ENCODE measurements at regions not wholly inside any gene's neighbourhood (a gene's known extent, or its start where the extent isn't known, plus 50 kb on each side); places are given as distances from the start of the nearest gene placed in this dataset.
A peak's percentile ranks its signal among the peaks of the same experiment; 100 is the strongest.

DNA sequence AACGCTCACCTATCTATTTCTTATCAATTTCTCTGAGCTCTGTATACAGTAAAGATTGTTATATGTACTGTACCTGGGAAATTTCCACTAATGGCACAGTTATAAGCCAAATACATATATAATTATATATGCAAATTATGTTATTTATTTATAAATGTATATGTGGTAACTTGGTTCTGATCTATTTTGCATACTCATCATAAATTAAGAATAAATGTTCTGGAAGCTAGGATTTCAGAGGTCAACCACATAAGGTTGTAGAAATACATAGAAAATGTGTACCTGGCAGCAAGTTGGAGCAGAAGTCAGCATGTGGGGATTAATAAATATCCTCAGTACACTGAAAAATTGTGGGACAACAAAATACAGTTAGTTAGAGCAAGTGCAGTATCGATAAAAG lies 353.7 kb upstream of the ZNF521 start:
- DNase-seq: no peak

DNA sequence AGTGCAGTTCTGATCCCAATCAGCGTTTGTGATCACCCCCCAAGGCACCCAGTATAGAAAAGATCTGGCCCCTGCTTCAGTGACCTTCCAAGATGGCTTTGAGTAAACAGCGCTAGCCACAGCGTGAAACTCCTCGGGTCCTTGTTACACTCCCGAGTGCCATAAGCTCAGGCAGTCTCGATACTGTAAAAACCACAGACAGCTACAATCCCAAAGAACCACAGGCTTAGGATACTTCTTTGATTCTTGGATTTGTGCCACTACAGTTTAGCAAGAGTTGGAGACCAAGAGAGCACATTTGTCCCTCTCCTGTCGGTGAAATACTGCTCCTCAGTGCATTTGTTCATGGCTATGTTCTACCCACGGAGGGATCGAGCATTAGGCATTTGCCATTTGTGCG lies 352.5 kb upstream of the ZNF521 start:
- DNase-seq: no peak

DNA sequence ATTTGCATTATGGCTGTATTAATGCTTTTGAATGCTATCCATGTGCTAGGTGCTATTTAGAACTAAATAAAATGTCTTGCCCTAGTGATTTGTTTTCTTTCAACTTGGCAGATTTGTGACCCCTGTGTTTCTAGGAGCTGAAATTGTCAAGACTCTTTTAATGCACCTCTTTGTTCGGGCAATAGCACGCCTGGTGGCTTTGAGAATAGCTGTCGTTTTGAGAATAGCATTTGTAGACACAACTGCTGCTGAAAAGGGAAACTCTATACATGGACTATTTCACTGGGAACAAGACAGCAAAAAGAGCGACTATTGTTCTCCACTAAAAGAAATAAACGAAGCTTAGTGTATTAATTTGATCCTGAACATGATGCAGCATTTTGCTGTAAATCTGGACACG lies 352.1 kb upstream of the ZNF521 start:
- DNase-seq: no peak

DNA sequence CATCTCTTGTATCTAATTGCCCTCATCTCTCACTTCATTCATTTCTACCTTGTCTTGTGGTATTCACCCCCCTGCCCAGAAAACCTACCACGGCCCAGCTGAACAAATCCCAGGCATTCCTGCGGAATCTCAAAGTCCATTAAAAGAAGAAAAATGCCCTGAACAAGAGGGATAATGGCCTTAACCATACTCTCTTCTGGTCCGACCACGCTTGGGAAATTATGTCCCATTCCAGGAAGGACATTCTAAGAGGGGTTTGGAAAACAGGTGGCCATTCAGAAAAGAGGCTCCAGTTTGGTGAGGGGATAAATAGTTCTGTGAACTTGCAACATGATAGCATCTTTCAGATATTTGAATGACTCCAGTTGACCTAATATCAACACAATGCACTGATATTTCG lies 349.9 kb upstream of the ZNF521 start:
- DNase-seq: no peak

DNA sequence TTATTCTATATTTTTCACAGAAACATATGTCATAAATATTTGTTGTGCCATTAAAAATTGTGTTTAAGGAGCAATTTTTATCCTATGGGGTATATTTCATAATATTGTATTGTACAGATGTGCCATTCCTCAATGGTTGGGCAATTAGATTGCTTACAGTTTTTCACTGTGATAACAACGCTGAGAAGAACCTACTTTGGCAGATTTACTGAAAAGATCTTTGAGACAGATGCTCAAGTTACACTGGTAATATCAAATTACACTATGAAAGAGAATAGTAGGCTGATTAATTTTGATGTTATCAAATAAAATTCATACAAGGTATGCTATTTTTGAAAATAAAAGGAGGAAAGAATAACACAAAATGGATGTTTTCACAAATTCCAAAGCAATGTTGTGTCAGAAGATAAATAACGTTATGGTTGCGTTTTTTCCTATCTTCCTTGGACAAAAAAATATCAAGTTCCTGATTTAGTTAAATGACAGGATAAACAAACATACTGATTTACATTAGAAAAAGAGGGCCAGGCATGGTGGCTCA lies 335.1 kb upstream of the ZNF521 start:
- DNase-seq: no peak

DNA sequence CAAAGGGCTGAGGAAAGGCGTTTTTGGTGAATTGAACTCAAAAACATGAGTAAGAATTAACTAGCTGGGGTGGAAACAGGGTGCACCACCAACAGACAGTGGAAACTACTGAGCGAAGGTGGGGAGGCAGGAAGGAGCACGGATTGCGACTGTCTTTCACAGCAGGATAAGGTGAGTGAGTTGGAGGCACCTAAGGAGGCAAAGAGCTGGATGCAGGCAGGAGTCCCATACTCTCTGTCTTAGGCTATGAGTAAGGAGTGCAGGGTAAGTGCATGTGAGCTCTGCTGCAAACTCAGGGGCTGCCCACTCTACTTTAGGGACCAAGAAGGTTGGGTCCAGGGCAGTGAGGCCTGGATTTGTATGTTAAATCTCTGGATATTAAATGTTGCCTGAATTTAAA lies 333.1 kb upstream of the ZNF521 start:
- no peak for DNase-seq

DNA sequence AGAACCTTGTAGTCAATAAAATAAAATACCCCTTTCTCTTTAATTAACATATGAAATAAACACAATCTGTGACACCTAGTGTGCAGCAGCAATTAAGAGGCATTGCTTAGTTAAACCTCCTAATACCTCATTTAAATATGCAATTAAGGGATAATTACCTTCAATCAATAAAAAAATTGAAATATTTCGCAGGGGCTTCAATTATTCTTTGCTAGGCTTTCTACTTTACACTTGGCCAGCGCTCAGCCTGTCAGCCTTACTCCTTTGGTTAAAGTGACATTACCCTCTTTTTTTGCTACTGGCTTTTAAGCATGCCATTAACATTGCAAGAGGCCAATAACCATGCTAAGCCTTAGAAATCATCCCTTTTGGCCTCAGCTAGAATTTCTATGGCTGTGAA lies 327.5 kb upstream of the ZNF521 start:
- no peak for DNase-seq

DNA sequence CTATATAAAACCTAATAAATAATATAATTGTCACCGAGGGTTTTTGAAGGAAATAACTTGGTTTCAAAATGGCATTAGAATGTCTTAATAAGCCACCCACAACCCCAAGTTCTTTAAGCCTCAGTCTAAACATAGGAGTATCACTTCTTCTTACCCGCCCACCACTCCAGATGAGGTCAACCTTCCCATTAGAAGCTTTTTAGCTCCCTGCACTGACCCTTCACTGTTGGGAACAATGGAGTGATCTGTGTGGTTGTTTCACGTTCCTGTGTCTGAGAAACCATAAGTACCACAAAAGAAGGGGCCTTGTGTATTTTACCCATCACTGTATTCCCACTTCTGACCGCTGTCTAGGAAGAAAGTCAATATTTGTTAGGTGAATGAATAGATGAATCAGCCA lies 326.3 kb upstream of the ZNF521 start:
- peak; percentile 65 to 82 for DNase-seq

DNA sequence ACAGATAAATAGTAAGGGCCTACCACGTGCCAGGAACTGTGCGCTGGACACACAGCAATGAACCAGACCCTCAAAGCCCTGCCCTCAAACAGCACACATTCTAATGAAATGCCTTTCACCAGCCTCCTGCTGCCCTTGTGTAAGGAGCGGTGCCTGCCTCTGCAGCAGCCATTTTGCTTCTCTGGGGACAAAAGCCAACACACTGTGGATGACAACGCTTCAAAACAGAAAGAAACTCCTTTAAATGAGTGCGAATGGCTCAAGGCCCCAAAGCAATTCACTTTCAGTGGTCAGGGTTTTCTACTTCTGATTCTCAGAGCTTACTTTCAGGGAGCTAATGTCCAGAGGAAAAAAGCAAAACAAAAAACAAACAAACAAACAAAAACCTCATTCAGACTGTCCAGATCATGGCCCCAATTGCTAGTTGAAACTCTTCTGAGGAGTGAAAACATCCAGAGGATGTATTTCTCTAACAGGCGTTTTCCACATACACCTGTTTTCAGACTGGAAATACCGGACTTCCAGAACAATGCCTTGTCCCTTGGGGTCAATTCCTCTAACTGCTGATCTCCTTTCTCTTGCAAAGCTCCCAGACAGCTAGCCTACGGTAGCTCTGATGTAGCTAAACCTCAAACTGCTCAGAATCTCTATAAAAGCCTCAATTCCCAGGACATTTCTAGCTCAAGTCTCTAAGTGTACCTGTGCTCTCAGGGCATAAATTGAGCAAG lies 323.3 kb upstream of the ZNF521 start:
- no peak for DNase-seq

DNA sequence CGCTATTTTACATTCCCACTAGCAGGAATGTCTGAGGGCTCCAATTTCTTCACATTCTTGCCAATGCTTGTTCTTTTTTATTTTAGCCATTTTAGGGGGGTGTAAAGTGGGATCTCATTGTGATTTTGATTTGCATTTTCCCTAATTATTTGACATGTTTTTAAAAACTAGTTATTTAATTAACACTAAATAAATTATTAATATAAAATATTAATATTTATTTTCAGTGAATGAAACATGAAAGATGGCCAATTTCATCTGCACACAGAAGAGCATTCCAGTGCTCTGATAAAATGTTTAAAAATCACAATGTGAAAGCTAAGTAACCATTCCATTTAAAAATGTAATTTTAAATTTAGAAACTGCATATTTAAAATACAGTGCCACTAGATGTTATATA lies 322.2 kb upstream of the ZNF521 start:
- DNase-seq: no peak

DNA sequence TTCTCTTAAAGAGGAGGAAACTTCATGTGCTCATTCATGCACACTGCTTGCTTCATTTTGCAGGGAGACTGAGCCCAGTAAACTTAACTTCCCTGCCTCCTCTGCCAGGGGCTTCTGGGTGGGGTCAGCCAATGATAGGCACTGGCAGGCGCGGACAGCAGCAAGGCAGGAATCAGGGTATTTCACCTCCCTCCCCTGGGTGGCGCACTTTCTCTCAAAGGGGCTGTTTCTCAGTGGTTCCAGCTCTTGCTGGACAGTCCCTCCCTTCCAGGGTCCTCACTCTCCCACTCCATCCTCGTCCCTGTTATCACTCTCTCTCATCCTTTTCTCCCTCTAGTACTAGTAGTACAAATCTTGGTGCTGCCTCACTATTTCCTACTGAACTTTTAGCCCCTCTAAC lies 320.5 kb upstream of the ZNF521 start:
- no peak for DNase-seq

DNA sequence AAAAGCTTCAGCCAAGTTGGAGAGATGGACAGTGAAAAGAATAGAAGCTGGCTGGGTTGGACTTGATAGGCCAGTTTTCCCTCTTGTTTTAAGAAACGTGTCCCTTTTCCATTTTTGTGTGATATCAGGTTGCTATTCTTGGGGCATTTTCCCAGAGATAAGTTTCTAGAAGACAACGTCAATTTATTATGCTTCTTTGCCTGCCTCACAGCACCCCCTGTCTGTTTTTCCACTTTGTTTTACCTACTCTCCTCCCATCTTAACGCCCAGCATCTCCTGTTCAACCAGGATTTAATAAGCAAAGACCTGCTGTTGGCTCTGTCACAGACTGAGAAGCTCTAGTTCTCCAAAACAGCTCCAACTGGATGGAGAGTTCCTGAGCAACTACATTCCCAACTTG lies 317.8 kb upstream of the ZNF521 start:
- DNase-seq: no peak

DNA sequence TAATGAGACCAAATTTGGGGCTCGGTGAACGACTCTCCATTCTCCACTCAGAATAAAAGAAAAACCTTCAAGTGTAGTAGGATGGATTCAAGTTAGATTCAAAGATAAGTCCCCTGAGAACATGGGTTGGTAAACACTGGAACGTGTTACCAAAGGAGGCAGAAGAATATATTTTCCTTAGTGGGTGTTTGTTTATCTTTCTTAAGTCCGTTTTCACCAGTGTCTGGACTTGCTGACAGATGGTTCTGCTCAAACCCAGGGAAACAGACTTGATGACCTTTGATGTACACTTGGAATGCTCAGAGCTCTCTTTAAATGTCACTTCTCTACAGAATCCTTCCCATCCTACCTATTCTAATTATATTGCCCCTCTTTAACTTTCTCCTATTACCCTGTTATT lies 310.3 kb upstream of the ZNF521 start:
- DNase-seq: no peak

DNA sequence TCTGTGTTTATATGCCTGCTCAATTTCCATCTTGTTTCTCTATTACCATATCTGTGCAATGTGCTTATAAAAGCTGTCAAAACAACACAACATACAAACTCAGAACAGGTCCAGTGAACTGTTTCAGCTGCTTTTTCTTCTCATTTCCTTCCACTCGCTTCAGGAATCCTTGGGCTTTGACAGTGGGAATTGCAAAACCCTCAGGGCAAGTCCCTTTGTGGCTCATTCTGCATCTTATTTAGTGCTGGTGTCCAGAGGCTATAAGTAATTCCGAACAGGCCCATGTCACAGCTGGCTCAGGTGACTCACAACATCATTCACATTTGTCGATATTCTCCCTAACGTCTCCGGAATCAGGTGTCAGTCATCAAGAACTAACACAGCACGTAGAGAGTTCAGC lies 309.9 kb upstream of the ZNF521 start:
- no peak for DNase-seq

DNA sequence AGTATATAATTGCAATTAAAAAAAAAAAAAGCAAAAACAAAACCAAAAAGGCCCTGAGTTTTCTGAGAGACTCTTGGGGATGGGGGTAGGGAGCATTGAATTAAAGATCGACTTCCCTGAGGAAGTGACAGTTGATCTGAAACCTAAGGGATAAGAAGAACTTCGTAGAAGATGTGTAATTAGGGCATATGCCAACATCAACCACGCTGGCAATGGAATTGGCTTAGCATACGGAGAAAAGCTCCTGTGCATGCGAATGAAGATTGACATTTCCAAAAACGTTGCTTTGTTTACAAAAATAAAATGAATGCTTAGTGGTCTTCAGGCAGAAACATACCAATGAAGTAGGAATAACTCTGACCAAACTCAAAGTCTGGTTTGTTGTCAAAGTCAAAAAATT lies 307.6 kb upstream of the ZNF521 start:
- DNase-seq: no peak

DNA sequence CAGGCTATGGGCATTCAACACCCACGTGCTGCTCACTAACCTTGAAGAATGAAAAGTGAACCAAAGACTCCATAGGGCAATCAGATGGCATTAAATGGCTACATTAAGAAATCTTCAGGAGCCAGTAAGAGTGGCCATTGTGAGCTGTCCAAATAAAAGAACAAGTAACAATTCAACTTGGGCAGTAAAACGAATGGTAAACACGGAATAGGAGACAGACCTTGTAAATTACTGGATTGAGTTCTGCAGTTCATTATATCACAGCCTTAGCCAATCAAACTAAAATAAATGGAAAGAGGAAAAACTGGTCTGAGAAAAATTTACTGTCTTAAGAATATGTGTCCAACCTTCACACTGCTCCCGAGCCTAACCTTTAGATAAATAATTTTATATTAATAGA lies 306.5 kb upstream of the ZNF521 start:
- no peak for DNase-seq

DNA sequence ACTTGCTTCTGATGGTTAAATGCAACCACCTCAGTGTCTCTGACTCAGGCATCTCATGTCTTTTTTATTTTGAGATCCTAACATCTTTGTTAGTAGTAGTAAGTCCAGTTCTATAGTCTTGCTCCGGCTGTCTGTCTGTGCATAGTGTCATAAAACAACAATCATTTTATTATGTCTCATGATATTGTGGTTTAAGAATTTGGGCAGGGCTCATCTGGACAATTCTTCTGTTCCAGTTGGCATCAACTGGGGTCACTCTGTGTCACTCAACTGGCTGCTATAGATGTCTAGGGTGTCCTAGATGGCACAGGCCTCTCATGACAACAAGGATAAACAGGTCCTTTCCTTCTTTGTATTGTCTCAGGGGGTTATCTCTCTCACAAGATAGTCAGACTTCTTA lies 299.6 kb upstream of the ZNF521 start:
- no peak for DNase-seq

DNA sequence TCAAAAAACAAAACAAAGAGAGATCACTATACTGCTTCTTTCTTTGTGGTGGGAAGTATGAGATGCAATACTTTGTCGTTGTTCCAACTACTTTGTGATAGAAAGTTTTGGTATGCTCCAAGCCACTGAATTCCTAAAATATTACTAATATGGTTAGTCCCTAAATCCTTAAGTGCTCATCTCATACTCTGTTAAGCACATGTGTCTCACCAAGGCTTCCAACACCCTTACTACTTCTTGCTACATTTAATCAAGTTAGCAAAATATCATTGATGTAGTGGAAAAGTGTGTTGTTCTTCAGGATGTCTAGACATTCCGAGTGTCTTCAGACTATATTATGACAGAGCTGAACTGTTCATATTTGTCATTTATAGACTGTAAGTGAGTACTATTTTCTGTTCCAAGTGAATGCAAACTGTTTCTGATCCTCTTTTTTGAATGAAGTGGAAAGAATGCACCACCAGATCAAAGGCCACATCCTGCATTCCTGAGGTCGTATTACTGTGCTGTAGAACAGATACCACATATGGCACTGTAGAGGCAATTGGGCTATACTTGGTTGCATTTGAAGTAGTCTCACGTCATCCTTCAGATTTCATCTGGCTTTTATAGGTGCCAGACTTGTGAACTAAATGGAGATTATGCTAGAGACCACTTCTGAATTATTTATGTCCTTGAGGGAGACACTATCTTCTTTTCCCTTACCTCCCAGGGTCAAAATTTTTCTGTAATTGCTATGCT lies 298.4 kb upstream of the ZNF521 start:
- DNase-seq: no peak

DNA sequence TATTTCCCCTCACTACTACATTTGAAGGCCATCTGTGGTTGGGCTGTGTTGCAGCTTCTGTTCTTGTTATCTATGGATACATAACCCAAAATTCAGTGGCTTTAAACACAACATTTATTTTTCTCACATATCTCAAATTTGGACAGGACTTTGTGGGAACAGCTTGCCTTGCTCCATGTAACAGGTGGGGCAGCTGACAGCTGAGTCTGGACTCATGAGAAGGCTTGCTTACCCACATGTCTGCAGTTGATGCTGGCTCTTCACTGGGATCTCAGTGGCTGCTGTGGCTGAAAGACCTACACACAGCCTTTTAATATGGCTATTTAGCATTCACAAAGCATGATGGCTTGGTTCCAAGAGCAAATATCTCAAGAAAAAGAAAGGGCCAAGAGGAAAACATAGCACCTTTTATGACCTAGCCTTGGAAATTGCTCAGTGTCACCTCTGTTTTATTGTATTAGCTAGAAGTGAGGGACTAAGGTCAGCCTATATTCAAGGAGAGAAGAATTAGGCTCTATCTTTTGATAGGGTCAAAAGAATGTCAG lies 296.8 kb upstream of the ZNF521 start:
- DNase-seq: no peak

DNA sequence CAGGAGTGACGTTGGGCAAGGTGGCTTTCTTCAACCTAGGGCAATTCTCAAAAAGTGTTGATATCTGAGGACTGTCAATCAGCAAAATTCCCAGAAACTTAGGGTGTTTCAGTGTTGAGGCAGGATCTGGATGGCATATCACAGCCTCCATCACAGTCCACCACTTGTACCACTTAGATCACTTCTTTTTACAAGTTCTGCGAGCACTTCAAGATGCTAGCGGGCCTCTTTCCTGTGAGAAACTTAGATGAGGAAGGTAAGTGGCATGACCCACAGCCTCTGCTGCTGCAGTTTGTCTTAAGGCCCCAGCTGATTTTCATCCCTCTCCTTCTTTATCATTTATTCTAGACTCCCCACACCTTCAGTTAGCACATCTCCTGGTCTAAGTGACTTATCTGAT lies 295.4 kb upstream of the ZNF521 start:
- no peak for DNase-seq

DNA sequence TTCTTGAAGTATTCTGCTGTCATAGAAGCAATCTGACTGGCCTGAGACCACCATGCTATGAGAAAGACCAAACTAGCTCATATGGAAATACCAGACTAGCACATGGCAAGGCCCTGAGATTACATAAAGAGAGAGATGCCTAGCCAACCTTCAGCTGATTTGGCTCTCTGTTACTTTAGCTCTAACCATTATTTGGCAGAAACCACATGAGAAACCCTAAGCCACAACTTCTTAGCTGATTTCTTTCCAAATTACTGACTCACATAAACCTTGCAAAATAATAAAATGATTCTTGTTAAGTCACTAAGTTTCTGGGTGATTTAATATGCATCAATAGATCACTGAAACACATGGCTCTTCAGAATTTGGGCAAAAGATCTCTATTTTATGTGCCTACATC lies 295.0 kb upstream of the ZNF521 start:
- DNase-seq: no peak

DNA sequence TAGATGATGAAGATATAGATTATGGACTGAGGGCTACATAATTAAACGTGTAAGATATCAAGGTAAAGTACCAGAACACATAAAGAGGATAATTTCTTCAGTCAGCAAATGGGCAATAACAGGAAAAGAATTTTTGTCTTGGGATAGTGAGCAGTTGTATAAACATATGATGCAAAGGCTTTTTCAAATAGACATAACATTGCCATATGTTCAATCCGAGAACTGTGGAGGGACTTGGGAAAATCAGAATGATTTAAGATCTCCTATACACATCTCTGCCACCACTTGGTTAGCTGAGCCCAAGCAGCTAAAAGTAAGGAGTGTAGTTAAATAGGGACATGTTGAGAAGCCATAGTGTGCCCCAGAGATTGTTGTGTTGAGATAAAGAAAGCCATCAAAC lies 287.6 kb upstream of the ZNF521 start:
- DNase-seq: no peak

DNA sequence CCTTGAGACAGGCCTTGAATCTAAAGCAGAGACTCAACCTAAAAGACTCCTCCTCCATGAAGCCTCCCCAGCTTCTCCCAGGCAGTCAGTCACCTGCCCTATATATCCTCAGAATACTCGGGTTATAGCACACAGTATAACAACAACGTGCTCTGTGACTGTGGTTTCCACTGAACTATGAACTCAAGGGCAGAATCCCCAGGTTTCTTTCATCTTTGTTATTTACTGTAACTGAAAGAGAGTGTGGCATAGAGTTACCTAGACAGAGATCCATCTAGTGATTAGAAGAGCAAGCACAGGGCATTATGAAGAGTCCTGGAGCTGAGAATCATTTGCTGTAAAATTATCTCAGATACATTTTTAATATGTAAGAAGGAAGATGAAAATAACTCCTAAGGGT lies 281.6 kb upstream of the ZNF521 start:
- no peak for DNase-seq

DNA sequence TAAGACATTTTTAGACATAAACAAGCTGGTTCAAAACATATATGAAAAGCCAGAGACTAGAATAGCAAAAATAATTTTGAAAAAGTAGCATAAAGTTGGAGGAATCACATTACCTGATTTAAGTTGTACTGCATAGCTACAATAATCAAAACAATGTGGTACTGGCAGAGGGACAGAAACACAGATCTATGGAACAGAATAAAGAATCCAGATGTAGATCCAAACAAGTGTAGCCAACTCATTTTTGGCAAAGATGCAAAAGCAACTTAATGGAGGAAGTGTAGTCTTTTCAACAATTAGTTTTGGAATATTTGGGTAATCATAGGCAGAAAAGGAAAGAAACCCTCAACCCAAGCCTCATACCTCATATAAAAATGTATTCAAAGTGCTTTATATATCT lies 278.7 kb upstream of the ZNF521 start:
- DNase-seq: no peak
